ENCODE measurements at regions not wholly inside any gene's neighbourhood (a gene's known extent, or its start where the extent isn't known, plus 50 kb on each side); places are given as distances from the start of the nearest gene placed in this dataset.
A peak's percentile ranks its signal among the peaks of the same experiment; 100 is the strongest.
"Not testable (repeated sequence)": the region's sequence is repeated elsewhere in the genome, so short reads cannot be mapped to it uniquely, and the experiment has no call there.

DNA sequence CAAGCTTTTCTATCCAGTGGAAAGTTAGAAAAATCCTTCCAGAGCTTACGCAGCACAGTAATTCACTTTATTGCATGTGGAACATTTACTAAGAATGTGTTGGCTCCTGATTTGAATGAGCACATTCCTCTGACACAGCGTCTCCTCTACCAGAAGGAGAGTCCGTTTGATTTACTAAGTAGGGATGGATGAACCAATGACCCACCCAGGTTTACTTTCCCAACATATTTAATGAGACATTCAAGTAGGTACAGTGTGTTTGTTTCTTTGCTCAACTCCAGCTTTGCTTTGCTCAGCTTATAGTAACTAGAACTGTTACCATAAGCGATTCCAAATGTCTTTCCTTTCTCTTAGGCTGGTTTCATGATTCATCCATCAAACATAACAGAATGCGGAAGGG is 161.7 kb downstream of the SMARCA1 start:
- DNase-seq (ENCODE audit: low read depth) = no peak

GRCh38 chrX:129360175-129360574 is 163.1 kb downstream of the SMARCA1 start:
- DNase-seq (ENCODE audit: low read depth) = peak; percentile 9

DNA sequence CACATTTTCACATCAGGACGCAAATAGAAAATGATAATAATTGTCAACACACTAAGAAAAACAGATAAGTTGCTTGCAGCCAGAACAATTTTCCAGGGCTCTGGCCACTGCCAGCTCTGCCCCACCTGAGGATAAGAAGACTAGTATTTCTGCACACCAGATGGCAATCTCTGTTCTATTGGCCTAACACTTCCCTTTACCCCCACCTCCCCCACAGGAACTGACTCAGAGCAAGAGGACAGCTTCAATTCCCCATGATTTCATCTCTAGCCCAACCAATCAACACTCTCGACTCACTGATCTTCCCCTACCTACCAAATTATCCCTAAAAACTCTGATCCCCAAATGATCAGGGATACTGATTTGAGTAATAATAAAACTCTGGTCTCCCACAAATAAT is 164.0 kb downstream of the SMARCA1 start:
- DNase-seq (ENCODE audit: low read depth) = no peak

DNA sequence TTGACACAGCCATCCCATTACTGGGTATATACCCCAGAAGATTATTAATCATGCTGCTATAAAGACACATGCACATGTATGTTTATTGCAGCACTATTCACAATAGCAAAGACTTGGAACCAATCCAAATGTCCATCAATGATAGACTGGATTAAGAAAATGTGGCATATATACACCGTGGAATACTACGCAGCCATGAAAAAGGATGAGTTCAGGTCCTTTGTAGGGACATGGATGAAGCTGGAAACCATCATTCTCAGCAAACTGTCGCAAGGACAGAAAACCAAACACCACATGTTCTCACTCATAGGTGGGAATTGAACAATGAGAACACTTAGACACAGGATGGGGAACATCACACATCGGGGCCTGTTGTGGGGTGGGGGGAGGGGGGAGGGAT is 165.9 kb downstream of the SMARCA1 start:
- DNase-seq (ENCODE audit: low read depth) = not testable (repeated sequence)

DNA sequence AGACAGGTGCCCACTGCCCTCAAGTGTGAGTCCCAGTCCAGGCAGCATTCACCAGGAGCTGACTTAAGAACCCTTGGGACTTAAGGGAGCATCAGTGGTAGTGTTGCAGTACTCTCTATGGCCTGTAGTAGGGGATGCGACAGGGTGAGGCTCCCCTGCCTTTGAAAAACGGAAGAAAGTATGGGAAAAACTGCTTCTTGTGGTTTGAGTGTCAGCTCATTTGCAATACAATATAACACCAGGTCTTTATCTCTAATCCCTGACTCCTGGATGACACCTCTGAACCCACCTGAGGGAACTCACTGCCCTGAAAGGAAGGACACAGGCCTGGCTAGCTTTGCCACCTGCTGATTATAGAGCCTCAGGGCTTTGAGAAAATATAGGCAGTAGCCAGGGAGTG is 176.0 kb downstream of the SMARCA1 start:
- no peak for DNase-seq (ENCODE audit: low read depth)

- no peak for DNase-seq (ENCODE audit: low read depth)
These were observed 176.7 kb downstream of the SMARCA1 start for GRCh38 chrX:129346574-129346973.

DNA sequence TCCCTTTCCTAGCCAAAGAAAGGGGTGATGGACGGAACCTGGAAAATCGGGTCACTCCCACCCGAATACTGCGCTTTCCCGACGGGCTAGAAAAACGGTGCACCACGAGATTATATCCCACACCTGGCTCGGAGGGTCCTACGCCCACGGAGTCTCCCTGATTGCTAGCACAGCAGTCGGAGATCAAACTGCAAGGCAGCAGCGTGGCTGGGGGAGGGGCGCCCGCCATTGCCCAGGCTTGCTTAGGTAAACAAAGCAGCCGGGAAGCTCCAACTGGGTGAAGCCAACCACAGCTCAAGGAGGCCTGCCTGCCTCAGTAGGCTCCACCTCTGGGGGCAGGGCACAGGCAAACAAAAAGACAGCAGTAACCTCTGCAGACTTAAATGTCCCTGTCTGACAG is 186.0 kb downstream of the SMARCA1 start:
- DNase-seq (ENCODE audit: low read depth) = not testable (repeated sequence)

DNA sequence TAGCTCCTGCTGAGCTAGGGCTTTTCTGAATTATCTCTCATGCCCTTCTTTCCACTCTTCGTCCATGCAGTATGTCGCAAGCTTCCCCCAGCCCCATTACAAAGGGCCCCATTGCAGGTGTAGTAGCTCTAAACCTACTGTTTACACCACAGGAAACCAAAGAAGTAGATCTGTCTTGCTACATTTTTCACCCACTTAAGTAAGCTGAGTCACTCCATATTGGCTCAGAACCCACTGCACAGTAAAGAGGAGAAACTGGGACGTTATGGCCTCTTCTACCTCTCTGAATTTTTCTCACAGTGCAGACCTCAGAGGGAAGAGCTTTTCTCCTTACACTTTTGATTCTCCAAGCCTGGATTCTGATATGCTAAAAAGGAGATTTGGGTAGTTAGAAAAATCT is 200.2 kb downstream of the SMARCA1 start:
- no peak for DNase-seq (ENCODE audit: low read depth)

- no peak for DNase-seq (ENCODE audit: low read depth)
These were observed 204.9 kb downstream of the SMARCA1 start for GRCh38 chrX:129318375-129318774.

DNA sequence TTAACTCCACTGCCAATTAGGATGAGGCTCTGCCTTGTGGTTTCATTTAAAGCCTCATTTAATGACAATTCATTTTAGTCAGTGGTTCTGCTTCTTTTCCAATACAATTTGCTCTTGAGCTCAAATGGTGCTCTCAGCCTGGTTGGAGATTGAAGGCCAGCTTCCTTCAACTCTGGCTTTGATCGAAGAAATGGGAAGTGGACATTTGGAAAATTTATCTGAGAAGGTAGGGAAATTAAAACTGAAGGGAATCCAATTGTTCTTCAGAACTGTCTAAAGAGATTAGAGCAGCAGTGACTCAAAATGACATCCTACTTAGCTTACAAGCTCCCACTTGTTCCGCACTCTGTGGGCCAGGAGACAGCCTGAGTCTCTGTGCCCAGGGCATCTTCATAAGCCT is 206.8 kb downstream of the SMARCA1 start:
- no peak for DNase-seq (ENCODE audit: low read depth)

GRCh38 chrX:129310000-129310399 is 213.3 kb downstream of the SMARCA1 start:
- no peak for DNase-seq (ENCODE audit: low read depth)

GRCh38 chrX:129262912-129263311 is 260.4 kb downstream of the SMARCA1 start:
- DNase-seq (ENCODE audit: low read depth) = no peak

GRCh38 chrX:129255516-129255915 is 267.8 kb downstream of the SMARCA1 start:
- not testable (repeated sequence) for DNase-seq (ENCODE audit: low read depth)

- DNase-seq (ENCODE audit: low read depth) = no peak
These were observed 273.7 kb downstream of the SMARCA1 start for GRCh38 chrX:129249563-129249962.

DNA sequence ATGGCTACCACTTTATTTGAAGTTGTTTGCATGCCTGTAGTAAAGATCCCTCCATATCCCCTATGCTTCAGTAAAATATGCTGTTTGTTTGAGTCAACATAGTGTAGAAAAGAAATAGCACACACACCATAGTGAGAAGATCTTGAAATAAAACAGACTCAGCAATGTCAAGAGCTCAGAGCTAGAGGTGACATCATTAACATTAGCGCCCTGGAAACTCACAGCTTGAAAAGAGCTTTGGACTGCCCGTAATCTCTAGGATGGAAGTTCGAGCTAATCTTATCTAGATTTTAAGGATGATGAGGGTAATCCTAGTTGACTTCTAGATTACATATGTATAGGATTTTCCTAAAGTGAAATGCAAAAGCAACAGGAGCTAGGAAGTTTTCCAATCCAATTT is 275.6 kb downstream of the SMARCA1 start:
- no peak for DNase-seq (ENCODE audit: low read depth)

GRCh38 chrX:129239371-129239770 is 283.9 kb downstream of the SMARCA1 start:
- no peak for DNase-seq (ENCODE audit: low read depth)

- DNase-seq (ENCODE audit: low read depth) = no peak
These were observed 285.3 kb downstream of the SMARCA1 start for GRCh38 chrX:129238011-129238410.

- no peak for DNase-seq (ENCODE audit: low read depth)
These were observed 287.4 kb downstream of the SMARCA1 start for GRCh38 chrX:129235903-129236302.

GRCh38 chrX:129233786-129234185 is 289.5 kb downstream of the SMARCA1 start:
- no peak for DNase-seq (ENCODE audit: low read depth)

- no peak for DNase-seq (ENCODE audit: low read depth)
These were observed 292.3 kb downstream of the SMARCA1 start for GRCh38 chrX:129230850-129231512.

DNA sequence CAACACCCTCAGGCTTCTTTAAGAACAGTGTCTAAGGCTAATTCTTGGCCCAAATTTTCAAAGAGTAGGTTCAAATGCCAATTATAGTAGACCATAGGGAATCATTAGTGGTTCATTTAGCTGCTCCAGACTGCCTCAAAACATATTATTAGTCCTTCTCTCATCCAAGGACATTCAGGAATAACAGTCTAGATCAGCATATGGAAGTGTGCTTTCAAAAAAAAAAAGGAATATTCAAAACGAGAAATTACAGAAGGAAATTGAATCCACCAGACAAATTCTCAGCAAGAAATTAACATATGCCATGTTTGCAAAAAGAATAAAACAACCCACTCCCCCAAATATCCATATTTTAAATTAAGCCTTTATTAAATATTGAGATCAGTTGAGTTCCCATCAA is 293.1 kb downstream of the SMARCA1 start:
- no peak for DNase-seq (ENCODE audit: low read depth)

- no peak for DNase-seq (ENCODE audit: low read depth)
These were observed 295.9 kb downstream of the SMARCA1 start for GRCh38 chrX:129227366-129227765.

- DNase-seq (ENCODE audit: low read depth) = no peak
These were observed 329.9 kb downstream of the SMARCA1 start for GRCh38 chrX:129193357-129193756.

- no peak for DNase-seq (ENCODE audit: low read depth)
These were observed 335.1 kb downstream of the SMARCA1 start for GRCh38 chrX:129188231-129188630.

DNA sequence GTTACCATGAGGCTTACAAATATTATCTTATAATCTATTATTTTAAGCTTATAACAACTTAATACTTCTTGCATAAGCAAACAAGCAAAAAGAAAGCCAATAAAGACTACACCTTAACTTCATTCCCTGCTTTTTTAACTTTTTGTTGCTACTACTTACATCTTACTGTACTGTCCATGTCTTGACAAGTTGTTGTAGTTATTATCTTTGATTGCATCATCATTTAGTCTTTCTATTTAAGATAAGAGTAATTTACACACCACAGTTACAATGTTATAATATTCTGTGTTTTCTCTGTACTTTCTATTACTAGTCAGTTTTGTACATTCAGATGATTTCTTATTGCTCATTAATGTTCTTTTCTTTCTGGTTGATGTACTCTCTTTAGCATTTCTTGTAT is 346.6 kb downstream of the SMARCA1 start:
- DNase-seq (ENCODE audit: low read depth) = no peak
